H9 (cell line): ENCODE measurements at regions not wholly inside any gene's neighbourhood (a gene's known extent, or its start where the extent isn't known, plus 50 kb on each side); places are given as distances from the start of the nearest gene placed in this dataset.

Experiments used
- DNase-seq: peaks from one replicate; pipeline ENCODE4 v3.0.0-alpha.2; 2017
- H2AFZ ChIP-seq: one replicate; pipeline ENCODE4 v1.6.1; 2013; ENCODE audit warnings: mild to moderate bottlenecking, low read length, control low read depth, moderate library complexity
- H2AK5ac ChIP-seq: 2 replicates; pipeline ENCODE4 v1.6.1; 2013; ENCODE audit warnings: low read length, control low read depth, mixed read lengths; ENCODE audit not compliant: insufficient read length
- H2BK120ac ChIP-seq: one replicate; pipeline ENCODE4 v1.6.1; 2013; ENCODE audit warnings: low read depth, mild to moderate bottlenecking, low read length, control low read depth, inconsistent platforms; ENCODE audit not compliant: poor library complexity, severe bottlenecking
- H2BK12ac ChIP-seq: 2 replicates; pipeline ENCODE4 v1.6.1; 2013; ENCODE audit warnings: low read length, control low read depth, mixed read lengths, low read depth; ENCODE audit not compliant: insufficient read length
- H2BK15ac ChIP-seq: 2 replicates; pipeline ENCODE4 v1.6.1; 2013; ENCODE audit warnings: low read depth, low read length, control low read depth
- H2BK20ac ChIP-seq: one replicate; pipeline ENCODE4 v1.6.1; 2013; ENCODE audit warnings: low read depth, mild to moderate bottlenecking, low read length, control low read depth, inconsistent platforms; ENCODE audit not compliant: poor library complexity, severe bottlenecking
- H2BK5ac ChIP-seq: 2 replicates; pipeline ENCODE4 v1.6.1; 2013; ENCODE audit warnings: low read length, control low read depth, mixed read lengths; ENCODE audit not compliant: insufficient read length
- H3K14ac ChIP-seq: 2 replicates; pipeline ENCODE4 v1.6.1; 2013; ENCODE audit warnings: low read length, control low read depth; ENCODE audit not compliant: insufficient read depth
- H3K18ac ChIP-seq: 2 replicates; pipeline ENCODE4 v1.6.1; 2013; ENCODE audit warnings: low read depth, mild to moderate bottlenecking, mixed read lengths, low read length, control low read depth; ENCODE audit not compliant: insufficient read length
- H3K23ac ChIP-seq: 2 replicates; pipeline ENCODE4 v1.6.1; 2013; ENCODE audit warnings: low read length, control low read depth, mixed read lengths, low read depth; ENCODE audit not compliant: insufficient read length
- H3K23me2 ChIP-seq: 2 replicates; pipeline ENCODE4 v1.6.1; 2013; ENCODE audit warnings: low read depth, mild to moderate bottlenecking, mixed read lengths, low read length, control low read depth; ENCODE audit not compliant: insufficient read length, poor library complexity, severe bottlenecking
- H3K27ac ChIP-seq: 2 replicates; pipeline ENCODE4 v1.5.1; 2013; ENCODE audit warnings: low read length, control low read depth, mixed read lengths, low read depth; ENCODE audit not compliant: insufficient read length
- H3K27me3 ChIP-seq: 2 replicates; pipeline ENCODE4 v1.6.1; 2013; ENCODE audit warnings: low read length, control low read depth, inconsistent platforms; ENCODE audit not compliant: insufficient read depth
- H3K4ac ChIP-seq: 2 replicates; pipeline ENCODE4 v1.6.1; 2013; ENCODE audit warnings: low read depth, mild to moderate bottlenecking, control low read depth, inconsistent platforms, low read length, moderate library complexity
- H3K4me1 ChIP-seq: 2 replicates; pipeline ENCODE4 v1.6.1; 2013; ENCODE audit warnings: low read length, control low read depth, inconsistent platforms; ENCODE audit not compliant: insufficient read depth
- H3K4me2 ChIP-seq: 2 replicates; pipeline ENCODE4 v1.6.1; 2013; ENCODE audit warnings: low read length, control low read depth, mixed read lengths; ENCODE audit not compliant: insufficient read length, insufficient read depth
- H3K56ac ChIP-seq: 2 replicates; pipeline ENCODE4 v1.6.1; 2013; ENCODE audit warnings: low read depth, mild to moderate bottlenecking, mixed read lengths, low read length, control low read depth; ENCODE audit not compliant: insufficient read length
- H3K79me1 ChIP-seq: 2 replicates; pipeline ENCODE4 v1.6.1; 2013; ENCODE audit warnings: low read depth, mild to moderate bottlenecking, moderate library complexity, low read length, control low read depth, inconsistent platforms; ENCODE audit not compliant: insufficient read depth, poor library complexity, severe bottlenecking
- H3K79me2 ChIP-seq: 2 replicates; pipeline ENCODE4 v1.6.1; 2013; ENCODE audit warnings: low read length, control low read depth, inconsistent platforms; ENCODE audit not compliant: insufficient read depth
- H3K9ac ChIP-seq: 2 replicates; pipeline ENCODE4 v1.6.1; 2013; ENCODE audit warnings: low read length, control low read depth, mixed read lengths; ENCODE audit not compliant: insufficient read length; ENCODE audit errors: extremely low read depth
- H3K9me3 ChIP-seq: one replicate; pipeline ENCODE4 v1.6.1; 2013; ENCODE audit warnings: low read depth, low read length, inconsistent platforms; ENCODE audit not compliant: control insufficient read depth
- H3T11ph ChIP-seq: one replicate; pipeline ENCODE4 v1.6.1; 2013; ENCODE audit warnings: mild to moderate bottlenecking, low read length, control low read depth, inconsistent platforms
- H4K20me1 ChIP-seq: one replicate; pipeline ENCODE4 v1.6.1; 2013; ENCODE audit not compliant: control insufficient read depth, insufficient read length, insufficient read depth
- H4K5ac ChIP-seq: 2 replicates; pipeline ENCODE4 v1.6.1; 2013; ENCODE audit warnings: low read depth, mild to moderate bottlenecking, mixed read lengths, low read length, control low read depth; ENCODE audit not compliant: insufficient read length
- H4K8ac ChIP-seq: replicated peaks from 2 replicates; pipeline ENCODE4 v1.6.1; 2013; ENCODE audit warnings: low read length, control low read depth, mixed read lengths, low read depth; ENCODE audit not compliant: insufficient read length
- H4K91ac ChIP-seq: 2 replicates; pipeline ENCODE4 v1.6.1; 2013; ENCODE audit warnings: low read depth, mild to moderate bottlenecking, moderate library complexity, mixed read lengths, low read length, control low read depth; ENCODE audit not compliant: insufficient read length
- H3K27ac Mint-ChIP-seq, 3 experiments: 2 replicates in 2 of 3; 3 replicates in 1 of 3; pipeline ENCODE4 v1.8.0; 2020 to 2021; ENCODE audit warnings: mixed read lengths in 3 of 3, mild to moderate bottlenecking in 1 of 3, moderate library complexity in 1 of 3
- H3K27me3 Mint-ChIP-seq: 2 replicates; pipeline ENCODE4 v1.8.0; 2021; ENCODE audit warnings: low read depth, mild to moderate bottlenecking, moderate library complexity, mixed read lengths
- H3K36me3 Mint-ChIP-seq, 3 experiments: 2 replicates in 2 of 3; 3 replicates in 1 of 3; pipeline ENCODE4 v1.8.0; 2020 to 2021; ENCODE audit warnings: low read depth in 3 of 3, mixed read lengths in 3 of 3; ENCODE audit not compliant: insufficient read depth in 1 of 3
- H3K4me1 Mint-ChIP-seq, 2 experiments: 2 replicates each; pipeline ENCODE4 v1.8.0; 2020; ENCODE audit warnings: mixed read lengths in 2 of 2
- H3K4me3 Mint-ChIP-seq, 2 experiments: 2 replicates in 1 of 2; 3 replicates in 1 of 2; pipeline ENCODE4 v1.8.0; 2020 to 2021; ENCODE audit warnings: mild to moderate bottlenecking in 2 of 2, mixed read lengths in 2 of 2, moderate library complexity in 1 of 2
- H3K9me3 Mint-ChIP-seq, 2 experiments: 2 replicates in 1 of 2; 3 replicates in 1 of 2; pipeline ENCODE4 v1.8.0; 2020; ENCODE audit warnings: mild to moderate bottlenecking in 2 of 2, mixed read lengths in 2 of 2, moderate library complexity in 1 of 2
- WGBS: extraction: QIAGEN DNeasy Blood & Tissue Kit; methylation state at CpG from one replicate; pipeline ENCODE4 v1.1.7; 2013; ENCODE audit warnings: missing lambda C conversion rate, low lambda C conversion rate, mixed read lengths; ENCODE audit not compliant: insufficient read length; ENCODE audit errors: extremely low coverage; 5-methylcytosine and 5-hydroxymethylcytosine counted together
- TF ChIP-seq, protein P1 (sequence below): fragments of 200-600 bp; sonication (generic); conservative IDR thresholded peaks from 3 replicates; pipeline ENCODE4 v1.8.0; 2021; ENCODE audit warnings: antibody characterized with exemption, mild to moderate bottlenecking

DNA sequence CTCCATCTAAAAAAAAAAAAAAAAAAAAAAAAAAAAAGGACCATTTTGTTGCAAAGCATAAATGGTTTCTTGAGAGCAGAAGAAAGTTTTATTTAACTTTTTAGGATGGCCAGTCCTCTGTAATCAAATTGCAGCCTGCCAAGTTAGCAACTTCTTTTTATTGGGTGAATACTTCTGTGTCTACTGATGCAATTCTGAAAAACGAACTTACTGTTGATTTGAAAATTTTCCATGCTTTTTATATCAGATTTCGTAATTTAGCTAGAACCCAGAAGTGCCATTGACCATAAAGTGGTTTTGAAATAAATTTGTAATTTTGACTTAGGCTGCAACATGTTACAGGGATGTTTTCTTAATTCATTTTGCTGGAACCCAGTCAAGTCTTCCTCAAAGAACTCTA, 269.1 kb upstream of the ACTBL2 start:
- H3K27ac Mint-ChIP-seq = no peak overlapping the region
- no peak overlapping the region for H3K14ac ChIP-seq
- DNase-seq = no peak
- no CpG with 5 or more reads among the region's 2 CpGs for WGBS
- H2AK5ac ChIP-seq = no peak overlapping the region
- H2BK5ac ChIP-seq = no peak overlapping the region
- H3K27me3 ChIP-seq = no peaks in the 10 kb centered on the region
- H2BK12ac ChIP-seq = no peak overlapping the region
- no peak overlapping the region for H2AFZ ChIP-seq
- no peaks in the 10 kb centered on the region for H3K9me3 ChIP-seq
- H4K5ac ChIP-seq = no peak overlapping the region
- H3K9ac ChIP-seq = no peak overlapping the region
- peaks cover 2% of the 10 kb centered on the region; the same call in 1 of the 2 replicates for H3K27me3 Mint-ChIP-seq
- H2BK120ac ChIP-seq = no peak overlapping the region
- H3T11ph ChIP-seq = no peak overlapping the region
- H3K23ac ChIP-seq = no peak overlapping the region
- H3K79me2 ChIP-seq = no peaks in the 10 kb centered on the region
- no peaks in the 10 kb centered on the region for H3K9me3 Mint-ChIP-seq
- H4K20me1 ChIP-seq = no peaks in the 10 kb centered on the region
- no peak overlapping the region for H3K18ac ChIP-seq
- no peak overlapping the region for H3K4me3 Mint-ChIP-seq
- H3K56ac ChIP-seq = no peak overlapping the region
- no peak overlapping the region for H2BK20ac ChIP-seq
- no peak overlapping the region for H3K27ac ChIP-seq
- H3K4me1 ChIP-seq = no peaks in the 10 kb centered on the region
- no peak overlapping the region for H4K8ac ChIP-seq
- H2BK15ac ChIP-seq = no peak overlapping the region
- H3K4me1 Mint-ChIP-seq = no peaks in the 10 kb centered on the region
- H3K4me2 ChIP-seq = no peak overlapping the region
- no peaks in the 10 kb centered on the region for H3K79me1 ChIP-seq
- H3K36me3 Mint-ChIP-seq = no peaks in the 10 kb centered on the region
- H3K4ac ChIP-seq = no peak overlapping the region
- no peaks in the 10 kb centered on the region for H3K23me2 ChIP-seq
- H4K91ac ChIP-seq = no peak overlapping the region
- TF ChIP-seq, protein P1, sequence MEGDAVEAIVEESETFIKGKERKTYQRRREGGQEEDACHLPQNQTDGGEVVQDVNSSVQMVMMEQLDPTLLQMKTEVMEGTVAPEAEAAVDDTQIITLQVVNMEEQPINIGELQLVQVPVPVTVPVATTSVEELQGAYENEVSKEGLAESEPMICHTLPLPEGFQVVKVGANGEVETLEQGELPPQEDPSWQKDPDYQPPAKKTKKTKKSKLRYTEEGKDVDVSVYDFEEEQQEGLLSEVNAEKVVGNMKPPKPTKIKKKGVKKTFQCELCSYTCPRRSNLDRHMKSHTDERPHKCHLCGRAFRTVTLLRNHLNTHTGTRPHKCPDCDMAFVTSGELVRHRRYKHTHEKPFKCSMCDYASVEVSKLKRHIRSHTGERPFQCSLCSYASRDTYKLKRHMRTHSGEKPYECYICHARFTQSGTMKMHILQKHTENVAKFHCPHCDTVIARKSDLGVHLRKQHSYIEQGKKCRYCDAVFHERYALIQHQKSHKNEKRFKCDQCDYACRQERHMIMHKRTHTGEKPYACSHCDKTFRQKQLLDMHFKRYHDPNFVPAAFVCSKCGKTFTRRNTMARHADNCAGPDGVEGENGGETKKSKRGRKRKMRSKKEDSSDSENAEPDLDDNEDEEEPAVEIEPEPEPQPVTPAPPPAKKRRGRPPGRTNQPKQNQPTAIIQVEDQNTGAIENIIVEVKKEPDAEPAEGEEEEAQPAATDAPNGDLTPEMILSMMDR = no peak
